ENCODE measurements at regions not wholly inside any gene's neighbourhood (a gene's known extent, or its start where the extent isn't known, plus 50 kb on each side); places are given as distances from the start of the nearest gene placed in this dataset.

DNA sequence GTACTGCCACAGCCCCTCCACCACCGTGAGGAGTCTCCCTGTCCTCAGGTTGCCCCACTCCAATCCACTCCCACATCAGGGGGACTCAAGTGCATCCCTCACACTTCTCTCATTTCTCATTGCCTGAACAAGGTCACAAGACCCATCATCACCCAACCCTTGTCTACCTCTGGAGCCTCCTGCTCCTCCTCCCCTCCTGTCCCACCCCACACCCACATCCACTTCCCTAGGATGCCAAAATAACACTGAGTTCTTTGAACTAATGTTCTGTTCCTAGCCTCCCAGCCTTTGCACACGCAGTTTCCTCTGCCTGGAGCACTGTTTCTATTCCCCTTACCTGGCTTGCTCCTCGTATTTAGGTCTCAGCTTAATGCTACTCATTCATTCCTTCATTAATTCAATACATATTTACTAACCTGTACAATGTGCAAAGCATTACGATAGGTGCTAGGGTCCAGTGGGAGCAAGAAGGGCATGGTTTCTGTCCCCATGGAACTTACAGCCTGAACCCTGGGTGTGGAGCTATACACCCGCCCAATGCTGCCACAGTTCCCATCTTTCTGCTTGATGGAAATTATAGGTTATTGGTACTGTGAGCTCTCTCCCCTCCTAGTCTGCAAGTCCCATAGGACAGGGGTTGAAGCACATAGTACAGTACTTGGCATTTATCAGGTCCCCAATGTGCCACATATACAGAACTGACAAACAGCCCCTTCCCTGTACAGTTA is 96.1 kb upstream of the GRIK3 start:
- no peak for DNase-seq (ENCODE audit: low read depth)

GRCh38 chr1:37131281-37131680 is 97.0 kb upstream of the GRIK3 start:
- DNase-seq (ENCODE audit: low read depth) = no peak

DNA sequence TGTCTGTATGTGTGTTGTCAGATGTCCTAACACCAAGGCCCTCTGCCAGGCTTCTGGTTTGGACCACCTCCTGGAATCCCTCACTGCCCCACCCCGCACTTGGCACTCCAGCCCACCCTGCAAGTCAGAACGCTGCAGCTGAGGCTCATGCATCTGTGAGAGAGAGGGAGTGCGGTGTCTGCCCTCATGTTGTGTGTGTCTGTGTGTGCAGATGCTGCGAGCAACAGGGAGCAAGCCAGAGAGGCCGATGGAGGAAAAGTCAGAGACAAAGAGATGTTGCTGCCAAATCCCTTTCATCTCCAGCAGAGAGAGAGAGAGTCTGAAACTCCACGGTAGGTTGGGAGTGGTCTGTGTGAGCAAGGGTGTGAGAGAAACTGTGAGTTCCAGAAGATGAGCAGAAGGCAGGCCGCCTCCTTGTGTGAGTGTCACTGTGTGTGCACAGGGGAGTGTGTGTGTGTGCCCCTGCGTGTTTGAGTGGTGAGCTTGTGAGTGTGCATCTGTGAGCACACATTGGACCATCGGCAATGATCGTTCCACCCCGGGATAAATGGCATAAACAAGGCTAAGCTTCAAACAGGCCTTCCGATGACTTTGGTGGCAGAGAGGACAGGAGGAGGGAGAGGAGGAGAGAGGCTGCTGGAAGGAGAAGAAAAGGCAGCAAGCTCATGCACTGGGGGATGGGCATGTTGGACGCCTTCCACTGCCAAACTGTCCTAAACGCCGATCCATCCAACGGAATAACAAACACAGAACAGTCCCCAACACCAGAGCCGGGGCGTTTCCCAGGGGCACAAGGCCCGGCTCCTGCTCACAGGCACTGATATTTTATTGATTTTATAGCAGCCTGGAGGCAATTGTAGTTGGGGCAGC is 99.2 kb upstream of the GRIK3 start:
- DNase-seq (ENCODE audit: low read depth) = no peak

DNA sequence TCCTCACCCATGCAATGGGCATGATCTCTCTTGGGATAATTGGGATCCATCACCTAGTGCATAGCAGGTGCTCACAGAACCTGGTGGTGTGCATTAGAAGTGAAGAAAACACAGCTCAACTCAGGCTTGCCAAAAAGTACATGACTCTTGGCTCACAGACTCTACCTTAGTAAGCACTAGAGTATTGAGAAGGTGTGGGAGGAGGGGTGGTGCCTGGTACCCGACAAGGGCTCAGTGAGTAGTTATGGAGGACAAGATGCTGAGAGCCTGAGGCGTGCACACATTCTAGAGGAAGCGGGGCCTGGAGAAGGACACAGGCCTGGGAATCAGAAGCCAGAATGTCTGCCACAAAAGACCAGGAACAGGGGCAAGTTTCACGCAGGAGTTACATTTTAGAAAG is 100.3 kb upstream of the GRIK3 start:
- DNase-seq (ENCODE audit: low read depth) = no peak

GRCh38 chr1:37135032-37135431 is 100.7 kb upstream of the GRIK3 start:
- DNase-seq (ENCODE audit: low read depth) = no peak

- no peak for DNase-seq (ENCODE audit: low read depth)
Observed at GRCh38 chr1:37137014-37137413, 102.7 kb upstream of the GRIK3 start.

DNA sequence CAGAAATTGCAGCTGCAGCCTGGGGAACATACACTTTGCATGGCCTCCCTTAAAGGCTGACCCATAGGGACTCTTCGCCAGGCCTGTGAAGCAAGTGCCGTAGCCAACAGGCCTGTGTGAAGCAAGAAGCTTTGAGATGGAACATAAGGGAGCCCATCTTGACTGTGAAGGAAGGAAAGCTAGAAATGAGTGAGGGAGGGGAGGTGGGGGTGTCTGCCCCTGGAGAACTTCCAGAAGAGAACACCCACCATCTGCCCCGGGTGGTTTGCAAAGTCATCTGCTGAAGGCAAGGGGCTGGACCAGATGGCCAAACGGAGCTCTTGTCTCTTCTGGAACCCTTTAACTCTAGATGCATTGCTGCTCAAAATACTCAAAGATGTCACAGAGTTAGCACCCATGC is 103.3 kb upstream of the GRIK3 start:
- no peak for DNase-seq (ENCODE audit: low read depth)

DNA sequence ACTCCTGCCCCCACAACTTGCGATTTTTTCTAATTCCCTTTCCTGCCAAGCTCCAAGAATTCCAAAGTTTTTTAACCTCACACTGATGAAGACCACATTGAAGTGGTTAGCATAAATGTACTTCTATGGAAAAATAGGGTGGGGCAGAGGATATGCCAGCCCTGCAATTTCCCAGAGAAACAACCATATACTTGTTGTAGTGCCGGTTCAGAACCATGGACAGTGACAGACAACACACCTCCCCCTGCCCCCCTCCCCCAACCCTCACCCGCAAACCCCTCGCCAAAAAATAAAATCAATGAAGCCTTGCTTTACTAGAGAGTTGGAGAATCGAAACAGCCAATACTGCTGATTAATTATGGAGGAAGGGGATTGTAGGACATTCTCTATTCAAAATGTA is 109.5 kb upstream of the GRIK3 start:
- DNase-seq (ENCODE audit: low read depth) = no peak

DNA sequence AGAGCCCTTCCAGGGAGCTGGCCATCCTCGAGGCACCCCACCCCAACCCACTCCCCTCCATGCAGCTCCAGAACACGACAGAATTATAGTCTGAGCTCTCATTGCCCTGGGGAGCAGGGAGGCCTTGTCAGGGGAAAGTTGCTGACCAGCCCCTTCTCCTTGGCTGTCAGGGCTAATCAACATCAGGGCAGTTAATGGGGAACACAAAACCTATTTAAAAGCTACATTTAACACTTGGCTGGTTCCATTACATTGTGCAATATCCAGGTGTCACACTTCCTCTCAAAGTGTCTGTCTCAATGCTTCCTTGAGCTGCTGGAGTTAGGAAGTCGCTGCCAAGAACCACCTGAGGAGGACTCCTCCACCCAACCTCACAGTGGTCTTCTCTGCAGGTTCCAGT is 111.8 kb upstream of the GRIK3 start:
- DNase-seq (ENCODE audit: low read depth) = no peak

DNA sequence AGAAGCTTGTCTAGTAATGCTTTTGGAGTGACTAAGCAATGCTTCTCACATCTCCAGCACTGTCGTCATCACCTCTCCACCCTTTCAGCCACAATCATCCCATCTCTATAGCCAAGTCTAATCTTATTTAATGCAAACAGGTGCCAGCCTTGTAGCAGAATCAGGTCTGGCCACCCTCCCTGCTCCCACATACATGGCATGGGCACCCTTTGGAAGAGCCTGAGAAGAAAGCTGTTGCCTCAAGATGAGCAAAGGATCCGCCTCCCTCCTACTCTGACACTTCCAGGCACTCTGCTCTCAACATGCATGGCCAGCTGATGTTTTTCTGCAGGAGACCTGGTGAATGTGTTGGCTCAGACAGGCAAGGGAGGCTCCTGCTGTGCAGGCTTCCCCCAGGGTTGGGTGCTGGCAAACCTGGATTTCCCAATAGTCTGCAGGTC is 113.1 kb upstream of the GRIK3 start:
- no peak for DNase-seq (ENCODE audit: low read depth)

- DNase-seq (ENCODE audit: low read depth) = no peak
Observed at GRCh38 chr1:37147906-37148305, 113.6 kb upstream of the GRIK3 start.

- DNase-seq (ENCODE audit: low read depth) = no peak
Observed at GRCh38 chr1:37148663-37149062, 114.3 kb upstream of the GRIK3 start.

- DNase-seq (ENCODE audit: low read depth) = no peak
Observed at GRCh38 chr1:37149296-37149695, 115.0 kb upstream of the GRIK3 start.

DNA sequence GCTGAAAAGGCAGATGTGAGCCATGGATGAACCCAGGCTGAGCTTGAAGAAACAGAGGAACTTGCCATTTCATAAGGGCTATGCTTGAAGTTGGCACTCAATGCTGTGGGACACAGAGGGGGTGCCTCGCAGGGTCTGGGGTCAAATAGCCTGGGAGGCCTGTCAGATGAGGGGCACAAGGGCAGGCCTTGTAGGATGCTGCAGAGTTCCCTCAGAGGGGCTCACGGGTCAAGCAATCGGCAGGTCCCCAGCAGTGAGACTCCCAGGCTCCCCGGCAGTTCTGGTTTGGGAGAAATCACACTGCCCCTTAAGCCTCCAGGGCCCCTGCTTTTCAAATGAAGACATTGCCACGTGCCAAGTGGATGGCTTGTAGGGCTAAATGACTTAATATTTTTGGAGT is 116.7 kb upstream of the GRIK3 start:
- DNase-seq (ENCODE audit: low read depth) = no peak

- no peak for DNase-seq (ENCODE audit: low read depth)
Observed at GRCh38 chr1:37151789-37152188, 117.5 kb upstream of the GRIK3 start.

DNA sequence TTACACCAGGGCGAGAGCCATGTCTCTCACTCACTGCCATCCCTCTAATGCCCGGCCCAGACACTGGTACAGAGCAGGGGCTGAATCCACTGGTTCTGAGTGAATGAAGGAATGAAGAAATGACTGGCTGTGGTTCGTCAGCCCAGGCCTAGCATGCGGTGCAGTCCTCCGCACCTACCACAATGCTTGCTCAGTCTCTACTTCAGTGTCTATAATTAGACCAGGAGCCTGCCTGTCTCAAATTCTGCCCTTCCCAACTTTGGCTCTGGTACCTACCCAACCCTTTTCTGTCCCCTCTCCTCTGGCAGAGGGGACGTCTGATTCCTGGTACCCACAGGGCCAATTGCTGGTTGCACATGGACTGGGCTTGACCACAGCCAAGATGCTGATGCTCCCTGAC is 118.2 kb upstream of the GRIK3 start:
- DNase-seq (ENCODE audit: low read depth) = no peak

DNA sequence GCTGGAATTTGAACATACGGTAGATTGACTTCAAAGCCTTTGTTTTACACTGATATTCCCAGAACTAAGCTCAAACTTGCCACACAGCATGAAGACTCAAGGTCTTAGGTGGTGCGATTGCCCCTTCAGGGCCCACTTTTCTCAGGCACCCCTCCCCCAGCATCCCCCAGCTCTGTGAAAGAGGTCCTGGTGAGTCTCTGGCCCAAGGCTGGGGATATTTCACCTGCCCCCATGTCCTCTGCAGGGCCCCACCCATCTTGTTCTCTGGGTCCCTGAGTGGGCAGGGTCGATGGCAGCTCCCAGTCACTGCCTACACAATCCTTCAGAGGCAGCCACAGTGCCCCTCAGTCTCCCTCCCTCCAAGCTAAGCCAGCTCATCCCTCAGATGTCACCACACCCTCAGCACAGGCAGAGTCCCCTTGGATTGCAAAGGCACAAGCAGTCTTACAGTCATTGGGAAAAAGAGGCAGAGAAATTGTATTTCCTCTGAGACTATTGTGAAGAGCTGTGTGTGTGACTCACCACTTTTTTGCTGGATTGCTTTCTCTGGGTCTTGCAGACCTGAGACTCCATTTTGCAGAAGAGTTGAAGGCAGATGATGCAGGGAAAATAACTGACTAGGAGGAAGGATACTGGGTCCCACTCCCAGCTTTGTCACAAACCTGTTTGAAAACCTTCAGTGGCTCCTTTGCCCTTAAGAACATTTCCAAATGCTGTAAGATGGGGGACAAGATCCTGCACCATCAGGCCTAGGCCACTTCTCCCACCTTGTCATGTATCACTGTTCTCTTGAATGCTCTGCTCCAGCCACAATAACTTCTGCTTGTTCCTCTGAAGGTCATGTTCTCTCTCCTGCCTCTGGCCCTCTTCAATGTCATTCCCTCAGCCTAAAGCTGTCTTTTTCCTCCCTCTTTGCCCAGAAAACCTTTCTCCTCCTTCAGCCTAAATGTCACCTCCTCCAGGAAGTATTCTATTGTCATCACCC is 119.1 kb upstream of the GRIK3 start:
- DNase-seq (ENCODE audit: low read depth) = no peak

DNA sequence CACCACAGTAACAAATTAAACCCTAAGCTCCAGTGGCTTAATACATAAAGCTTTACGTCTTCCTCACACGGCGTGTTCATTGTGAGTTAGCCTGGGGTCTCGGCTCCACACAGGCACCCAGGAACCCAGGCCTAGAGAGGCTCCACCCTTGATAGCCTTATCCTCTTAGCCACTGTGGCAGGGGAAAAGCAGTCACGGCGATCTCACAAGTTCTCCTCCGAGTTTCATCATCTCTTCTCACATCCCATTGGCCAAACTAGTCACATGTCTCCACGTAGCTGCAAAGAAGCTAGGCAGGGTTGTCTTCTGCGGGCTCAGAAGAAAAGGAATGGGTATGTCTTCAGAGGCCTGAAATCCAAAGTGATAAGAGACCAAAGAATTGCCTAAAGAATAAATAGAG is 122.3 kb upstream of the GRIK3 start:
- DNase-seq (ENCODE audit: low read depth) = no peak

- no peak for DNase-seq (ENCODE audit: low read depth)
Observed at GRCh38 chr1:37157634-37158033, 123.3 kb upstream of the GRIK3 start.

DNA sequence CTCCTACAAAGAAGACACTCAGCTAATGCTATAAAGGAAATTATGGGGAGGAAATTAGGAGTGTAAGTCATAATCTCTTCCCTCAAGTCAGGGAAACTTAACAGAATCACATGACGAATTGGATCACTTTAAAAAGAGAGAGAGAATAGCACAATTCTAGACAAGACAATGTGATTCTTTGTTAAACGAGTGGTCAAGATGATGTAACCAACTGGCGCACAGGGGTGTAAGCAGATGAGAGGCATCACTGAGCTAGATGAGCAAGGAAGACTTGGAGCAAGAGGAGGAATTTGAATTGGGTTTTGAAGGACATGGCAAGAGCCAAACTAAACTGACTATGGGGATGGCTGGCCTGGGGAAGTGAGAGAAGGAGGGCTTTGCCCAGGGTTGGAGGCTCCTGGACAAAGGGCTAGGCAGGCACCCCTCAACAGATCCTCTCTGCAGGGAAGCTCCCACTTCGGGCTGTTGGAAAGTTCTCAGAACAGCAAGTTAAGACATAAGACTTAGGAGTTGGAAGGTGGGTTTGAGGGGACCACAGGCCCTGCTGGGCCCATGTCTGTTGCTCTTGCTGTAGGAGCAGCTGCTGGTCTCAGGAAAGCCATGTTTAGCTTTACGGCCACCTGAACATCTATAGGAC is 123.9 kb upstream of the GRIK3 start:
- no peak for DNase-seq (ENCODE audit: low read depth)

- DNase-seq (ENCODE audit: low read depth) = no peak
Observed at GRCh38 chr1:37159102-37159501, 124.8 kb upstream of the GRIK3 start.

DNA sequence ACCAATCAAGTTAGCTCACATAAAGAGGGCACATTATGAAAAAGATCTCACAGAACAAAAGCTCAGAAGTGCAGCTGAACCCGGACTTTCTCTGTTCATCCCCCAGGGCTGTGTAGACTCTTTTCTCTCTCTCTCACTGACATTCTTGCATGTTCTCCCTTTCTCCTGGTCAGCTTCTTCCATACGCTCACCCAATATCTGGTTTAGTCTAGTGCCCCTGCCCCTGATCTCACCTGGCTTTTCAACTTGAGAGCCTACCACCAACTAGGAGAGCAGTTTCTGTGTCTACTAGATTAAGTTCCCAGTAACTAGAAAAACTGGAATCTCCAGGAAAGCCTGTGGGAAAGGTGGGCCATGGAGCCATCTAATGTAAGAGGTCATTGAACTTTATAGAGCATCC is 126.9 kb upstream of the GRIK3 start:
- no peak for DNase-seq (ENCODE audit: low read depth)

Measured in stimulated activated CD8-positive, alpha-beta memory T cell treated with anti-CD3 and anti-CD28 coated beads, Interleukin-4, amount 100 ng/mL, for 24 hours (primary cell).